Endothelial cell of umbilical vein (primary cell): ENCODE measurements at regions not wholly inside any gene's neighbourhood (a gene's known extent, or its start where the extent isn't known, plus 50 kb on each side); places are given as distances from the start of the nearest gene placed in this dataset.

Experiments used
- BruUV-seq: library from RNA; stranded (reverse); fragments of 400-500 nt; replicated peaks from 2 replicates; lab custom pipeline; 2021; lab: Mats Ljungman, UMichigan
- CTCF ChIA-PET: fragments of 300-600, 350-600 bp; sonication (Branson Sonifier 250); formaldehyde crosslinking; loops from one replicate; lab custom pipeline; 2021; ENCODE audit warnings: antibody characterized with exemption, inconsistent platforms; lab: Charles Lee
- POLR2A ChIA-PET: fragments of 300-600, 350-600 bp; sonication (Branson Sonifier 250); formaldehyde crosslinking; loops from one replicate; lab custom pipeline; 2021; ENCODE audit warnings: antibody characterized with exemption, inconsistent platforms; lab: Charles Lee
- DNase-seq: peaks from one replicate; pipeline ENCODE4 v3.0.0-alpha.2; 2011; ENCODE audit warnings: low read depth, low spot score
- FAIRE-seq: peaks from 2 replicates; lab custom pipeline; 2011; peaks lifted over from hg19 to GRCh38; lab: Jason Lieb, UNC
- H2AFZ ChIP-seq: 2 replicates; pipeline ENCODE4 v1.6.0; 2012; ENCODE audit warnings: low read depth, low read length, control low read depth, inconsistent platforms
- H3K27ac ChIP-seq: 2 replicates; pipeline ENCODE4 v1.5.1; 2011; ENCODE audit warnings: low read depth, mild to moderate bottlenecking, control low read depth, low read length, moderate library complexity; ENCODE audit not compliant: insufficient read depth
- H3K27me3 ChIP-seq, 2 experiments: 2 replicates each; pipeline versions ENCODE4 v1.6.0 to v1.6.1; 2011; ENCODE audit warnings: low read length in 2 of 2, mixed read lengths in 1 of 2; ENCODE audit not compliant: control insufficient read depth in 2 of 2, insufficient read depth in 2 of 2
- H3K36me3 ChIP-seq, 2 experiments: 2 replicates in 1 of 2; 3 replicates in 1 of 2; pipeline ENCODE4 v1.5.1; 2011; ENCODE audit warnings: low read length in 2 of 2, mild to moderate bottlenecking in 1 of 2, moderate library complexity in 1 of 2; ENCODE audit not compliant: control insufficient read depth in 2 of 2, insufficient read depth in 2 of 2; ENCODE audit errors: extremely low read depth in 1 of 2
- H3K4me1 ChIP-seq: 3 replicates; pipeline ENCODE4 v1.5.1; 2011; ENCODE audit warnings: mild to moderate bottlenecking, low read length; ENCODE audit not compliant: control insufficient read depth, insufficient read depth; ENCODE audit errors: extremely low read depth
- H3K4me2 ChIP-seq: 2 replicates; pipeline ENCODE4 v1.6.1; 2011; ENCODE audit warnings: low read length, control low read depth, mixed read lengths; ENCODE audit not compliant: insufficient read depth
- H3K4me3 ChIP-seq, 3 experiments: fragments of 200-600 bp in 1 of 3; sonication (generic), shearing (Covaris generic) in 1 of 3; replicated peaks in 1 of 3; 2 replicates each; pipeline ENCODE4 v1.5.1; 2011 to 2016; ENCODE audit warnings: control low read depth in 3 of 3, low read length in 3 of 3, mild to moderate bottlenecking in 2 of 3, inconsistent platforms in 1 of 3, low read depth in 1 of 3, moderate library complexity in 1 of 3; ENCODE audit not compliant: insufficient read depth in 1 of 3
- H3K79me2 ChIP-seq: 2 replicates; pipeline ENCODE4 v1.6.0; 2012; ENCODE audit warnings: low read length, inconsistent platforms; ENCODE audit not compliant: control insufficient read depth, insufficient read depth
- H3K9ac ChIP-seq: replicated peaks from 2 replicates; pipeline ENCODE3; 2011; ENCODE audit warnings: low read length, control low read depth; ENCODE audit not compliant: insufficient read depth; ENCODE audit errors: extremely low read depth
- H3K9me1 ChIP-seq: replicated peaks from 3 replicates; pipeline ENCODE4 v1.6.0; 2011; ENCODE audit warnings: mild to moderate bottlenecking, low read length; ENCODE audit not compliant: control insufficient read depth, insufficient read depth; ENCODE audit errors: extremely low read depth
- H3K9me3 ChIP-seq: replicated peaks from 2 replicates; pipeline ENCODE4 v1.5.1; 2012; ENCODE audit warnings: low read length, inconsistent platforms; ENCODE audit not compliant: control insufficient read depth, insufficient read depth
- H4K20me1 ChIP-seq: replicated peaks from 2 replicates; pipeline ENCODE3; 2011; ENCODE audit warnings: mild to moderate bottlenecking, low read length; ENCODE audit not compliant: control insufficient read depth, insufficient read depth; ENCODE audit errors: extremely low read depth
- CTCF ChIP-seq, 2 donors: IDR thresholded peaks; 1 replicate in 1 of 2; 2 replicates in 1 of 2; pipeline ENCODE4 v1.5.1; 2011; ENCODE audit warnings: low read length in 2 of 2, mild to moderate bottlenecking in 2 of 2, moderate library complexity in 2 of 2, control low read depth in 1 of 2, inconsistent platforms in 1 of 2, low read depth in 1 of 2; ENCODE audit not compliant: insufficient read depth in 1 of 2; ENCODE audit errors: extremely low read depth in 1 of 2
- EZH2 ChIP-seq: IDR thresholded peaks from 2 replicates; pipeline ENCODE4 v1.6.1; 2012; ENCODE audit warnings: borderline replicate concordance, low read depth, mild to moderate bottlenecking, moderate library complexity, low read length, inconsistent platforms; ENCODE audit not compliant: severe bottlenecking
- FOS ChIP-seq: IDR thresholded peaks from 2 replicates; pipeline ENCODE4 v1.6.1; 2011; ENCODE audit warnings: mild to moderate bottlenecking, low read length, moderate library complexity, borderline replicate concordance; ENCODE audit not compliant: insufficient read depth
- GATA2 ChIP-seq: IDR thresholded peaks from 2 replicates; pipeline ENCODE4 v1.7.0; 2011; ENCODE audit warnings: low read depth, mild to moderate bottlenecking, moderate library complexity, mixed read lengths, low read length; ENCODE audit not compliant: insufficient read length, insufficient read depth
- JUN ChIP-seq: IDR thresholded peaks from 2 replicates; pipeline ENCODE4 v1.6.1; 2011; ENCODE audit warnings: borderline replicate concordance, low read depth; ENCODE audit not compliant: insufficient read length, insufficient read depth
- MAX ChIP-seq: IDR thresholded peaks from 2 replicates; pipeline ENCODE4 v1.6.1; 2011; ENCODE audit not compliant: insufficient read depth, insufficient read length
- MYC ChIP-seq: IDR thresholded peaks from one replicate; pipeline ENCODE4 v1.6.1; 2011; ENCODE audit warnings: mild to moderate bottlenecking, low read depth, low read length
- POLR2A ChIP-seq: IDR thresholded peaks from 2 replicates; pipeline ENCODE4 v1.6.1; 2012; ENCODE audit warnings: low read depth, mild to moderate bottlenecking, control low read depth, low read length
- POLR2AphosphoS5 ChIP-seq: IDR thresholded peaks from 2 replicates; pipeline ENCODE4 v1.6.1; 2012; ENCODE audit warnings: low read depth, mild to moderate bottlenecking, control low read depth, low read length, moderate library complexity; ENCODE audit not compliant: insufficient read depth
- dilution Hi-C: fragments of 300-500 bp; cut with MboI; formaldehyde crosslinking; loops from one replicate; pipeline ENCODE4 v1.15.0; 2019; ENCODE audit warnings: low sequenced_read_pairs; ENCODE audit not compliant: extremely low pct_ligation_motif_present
- intact Hi-C: fragments of 100-400 bp; cut with micrococcal nuclease; formaldehyde crosslinking; loops from one replicate; pipeline ENCODE4 v1.10.0; 2022

- H3K9me1 ChIP-seq = no peaks in the 10 kb centered on the region
- no peaks in the 10 kb centered on the region for H3K36me3 ChIP-seq
- POLR2A ChIA-PET = no interaction called here
- DNase-seq = no peak
- H3K27me3 ChIP-seq = no peaks in the 10 kb centered on the region
- CTCF ChIA-PET = no interaction called here
- no peak overlapping the region for H3K9ac ChIP-seq
- TF ChIP-seq GATA2 = no peak
- no peak for TF ChIP-seq MYC
- TF ChIP-seq EZH2 = no peak
- TF ChIP-seq FOS = no peak
- TF ChIP-seq CTCF (IDR thresholded peaks at IDR 0.05; ENCODE audit: extremely low read depth in 1 of 2, insufficient read depth in 1 of 2, low read depth in 1 of 2, low read length in 2 of 2) = no peak
- TF ChIP-seq POLR2AphosphoS5 = no peak
- TF ChIP-seq JUN = no peak
- TF ChIP-seq MAX = no peak
- TF ChIP-seq POLR2A = no peak
- BruUV-seq = no TSS peak
- FAIRE-seq = no peak
- H3K27ac ChIP-seq = no peak overlapping the region
- H2AFZ ChIP-seq = no peak overlapping the region
- H3K4me3 ChIP-seq = no peak overlapping the region
- H4K20me1 ChIP-seq = no peaks in the 10 kb centered on the region
- no peaks in the 10 kb centered on the region for H3K79me2 ChIP-seq
- intact Hi-C loops (no loop called here), dilution Hi-C loops (no loop called here)
- no peaks in the 10 kb centered on the region for H3K4me1 ChIP-seq
- H3K4me2 ChIP-seq = no peak overlapping the region
- no peaks in the 10 kb centered on the region for H3K9me3 ChIP-seq
Measured at GRCh38 chr1:229203991-229204632, 66.8 kb upstream of the RAB4A start.
